ENCODE measurements at regions not wholly inside any gene's neighbourhood (a gene's known extent, or its start where the extent isn't known, plus 50 kb on each side); places are given as distances from the start of the nearest gene placed in this dataset.

- ATAC-seq: no peak
- no peak overlapping the region for H3K4me3 ChIP-seq
- no peak overlapping the region for H3K9ac ChIP-seq (ENCODE audit: control insufficient read depth, insufficient read depth, low read length)
- DNase-seq (ENCODE audit: low read depth, low spot score): no peak
- POLR2A ChIA-PET: no interaction called here
- in situ Hi-C loops (cut with MboI): no loop called here
- FAIRE-seq: no peak
- no peaks in the 10 kb centered on the region; the same call in 2 of the 3 replicates for H3K9me3 ChIP-seq (replicated peaks; ENCODE audit: control insufficient read depth, insufficient read depth, low read length)
- no peaks in the 10 kb centered on the region for H3K27me3 ChIP-seq (replicated peaks in 1 of 2; ENCODE audit: control insufficient read depth in 2 of 2, insufficient read depth in 2 of 2, low read length in 1 of 2)
- 11% methylated on average over 2 of the region's 2 CpGs for WGBS (ENCODE audit: insufficient coverage, insufficient replicate concordance, low lambda C conversion rate, missing lambda C conversion rate)
- SMC1A ChIA-PET (ENCODE audit: uncharacterized antibody, unreplicated experiment): no interaction called here
- BruUV-seq (replicated peaks): no TSS peak
- CTCF ChIA-PET: interaction anchor here (0.9 kb wide), 1 partner anchor 283 kb away, joined by 3 read pairs; no protein-coding TSS in a partner anchor
- TF ChIP-seq ZSCAN29 (IDR thresholded peaks at IDR 0.05): no peak
- TF ChIP-seq SKIL (IDR thresholded peaks at IDR 0.05; ENCODE audit: low read depth, poor library complexity, severe bottlenecking): no peak
- no peaks in the 10 kb centered on the region for H3K36me3 ChIP-seq (ENCODE audit: control insufficient read depth in 2 of 2, insufficient read depth in 2 of 2, low read length in 1 of 2)
- intact Hi-C loops (cut with micrococcal nuclease; ENCODE audit: unreplicated experiment): no loop called here
- H3K4me1 ChIP-seq (ENCODE audit: control insufficient read depth, insufficient read depth, low read length): no peaks in the 10 kb centered on the region
- RAD21 ChIA-PET (ENCODE audit: unreplicated experiment): no interaction called here
- H4K20me1 ChIP-seq (ENCODE audit: control insufficient read depth, insufficient read depth): no peaks in the 10 kb centered on the region
- H3K27ac ChIP-seq (ENCODE audit: control insufficient read depth, insufficient read depth): no peak overlapping the region
- no peak overlapping the region for H2AFZ ChIP-seq (ENCODE audit: control insufficient read depth, low read depth, low read length)
- no peaks in the 10 kb centered on the region for H3K79me2 ChIP-seq (ENCODE audit: control insufficient read depth, insufficient read depth, low read length)
- H3K4me2 ChIP-seq (ENCODE audit: control insufficient read depth, insufficient read depth): no peak overlapping the region
Measured at GRCh38 chr5:67969176-67969575, 246.4 kb upstream of the PIK3R1 start.

GRCh38 chr5:67966712-67967111 lies 248.8 kb upstream of the PIK3R1 start:
- H3K9ac ChIP-seq (ENCODE audit: control insufficient read depth, insufficient read depth, low read length): no peak overlapping the region
- H2AFZ ChIP-seq (ENCODE audit: control insufficient read depth, low read depth, low read length): no peak overlapping the region
- H4K20me1 ChIP-seq (ENCODE audit: control insufficient read depth, insufficient read depth): no peaks in the 10 kb centered on the region
- WGBS (ENCODE audit: insufficient coverage, insufficient replicate concordance, low lambda C conversion rate, missing lambda C conversion rate): 67% methylated on average over 1 of the region's 1 CpG
- ATAC-seq (no peak), FAIRE-seq (no peak), DNase-seq (ENCODE audit: low read depth, low spot score) (no peak)
- H3K4me3 ChIP-seq: no peak overlapping the region
- H3K27me3 ChIP-seq (replicated peaks in 1 of 2; ENCODE audit: control insufficient read depth in 2 of 2, insufficient read depth in 2 of 2, low read length in 1 of 2): no peaks in the 10 kb centered on the region
- no peaks in the 10 kb centered on the region for H3K36me3 ChIP-seq (ENCODE audit: control insufficient read depth in 2 of 2, insufficient read depth in 2 of 2, low read length in 1 of 2)
- intact Hi-C loops (cut with micrococcal nuclease; ENCODE audit: unreplicated experiment): no loop called here
- ChIA-PET RAD21 (ENCODE audit: unreplicated experiment) (no interaction called here), CTCF (no interaction called here), SMC1A (ENCODE audit: uncharacterized antibody, unreplicated experiment) (no interaction called here), POLR2A (no interaction called here)
- no peaks in the 10 kb centered on the region for H3K4me1 ChIP-seq (ENCODE audit: control insufficient read depth, insufficient read depth, low read length)
- H3K9me3 ChIP-seq (replicated peaks; ENCODE audit: control insufficient read depth, insufficient read depth, low read length): no peaks in the 10 kb centered on the region; the same call in 2 of the 3 replicates
- no peaks in the 10 kb centered on the region for H3K79me2 ChIP-seq (ENCODE audit: control insufficient read depth, insufficient read depth, low read length)
- no peak overlapping the region for H3K4me2 ChIP-seq (ENCODE audit: control insufficient read depth, insufficient read depth)
- no TSS peak for BruUV-seq (replicated peaks)
- in situ Hi-C loops (cut with MboI): no loop called here
- no peak overlapping the region for H3K27ac ChIP-seq (ENCODE audit: control insufficient read depth, insufficient read depth)
- TF ChIP-seq FOS (IDR thresholded peaks at IDR 0.05; ENCODE audit: borderline replicate concordance, extremely low read depth, insufficient read length): no peak
- no peak for TF ChIP-seq NR2F1 (conservative IDR thresholded peaks at IDR 0.05)
- TF ChIP-seq RAD51 (IDR thresholded peaks at IDR 0.05): no peak
- TF ChIP-seq GABPA (IDR thresholded peaks at IDR 0.05; ENCODE audit: low read depth): no peak
- TF ChIP-seq PKNOX1 (IDR thresholded peaks at IDR 0.05): no peak
- TF ChIP-seq EGR1 (IDR thresholded peaks at IDR 0.05; ENCODE audit: borderline replicate concordance in 1 of 2, low read depth in 2 of 2, low read length in 2 of 2): no peak
- no peak for TF ChIP-seq ESRRA (IDR thresholded peaks at IDR 0.05; ENCODE audit: low read length)
- no peak for TF ChIP-seq MEF2B (IDR thresholded peaks at IDR 0.05; ENCODE audit: partially characterized antibody, poor library complexity, severe bottlenecking)
- no peak for TF ChIP-seq HSF1 (IDR thresholded peaks at IDR 0.05; ENCODE audit: low read depth, low read length)
- TF ChIP-seq ATF2 (IDR thresholded peaks at IDR 0.05; ENCODE audit: low read length): no peak
